Smooth muscle cell (in vitro differentiated cells): ENCODE measurements at regions not wholly inside any gene's neighbourhood (a gene's known extent, or its start where the extent isn't known, plus 50 kb on each side); places are given as distances from the start of the nearest gene placed in this dataset.

Source experiments
- DNase-seq: peaks from one replicate; lab custom pipeline; 2025; ENCODE audit not compliant: unreplicated experiment; lab: John Stamatoyannopoulos, UW
- H2AFZ ChIP-seq: fragments of 200-600 bp; sonication (generic); 2 replicates; pipeline ENCODE4 v1.6.0; 2016; ENCODE audit warnings: antibody characterized with exemption, low read depth, mild to moderate bottlenecking
- H3F3A ChIP-seq: fragments of 200-600 bp; sonication (generic); 2 replicates; pipeline ENCODE4 v1.6.0; 2017; ENCODE audit warnings: antibody characterized with exemption, low read depth
- H3K27ac ChIP-seq: fragments of 200-600 bp; sonication (generic); 2 replicates; pipeline ENCODE4 v1.5.1; 2016; ENCODE audit warnings: low read depth, mild to moderate bottlenecking
- H3K27me3 ChIP-seq: fragments of 200-600 bp; sonication (generic); 2 replicates; pipeline ENCODE4 v1.6.1; 2016; ENCODE audit warnings: low read depth, mild to moderate bottlenecking
- H3K36me3 ChIP-seq: fragments of 200-600 bp; sonication (generic); 2 replicates; pipeline ENCODE4 v1.5.1; 2016; ENCODE audit warnings: low read depth
- H3K4me1 ChIP-seq: fragments of 200-600 bp; sonication (generic); 2 replicates; pipeline ENCODE4 v1.5.1; 2016; ENCODE audit warnings: low read depth
- H3K4me2 ChIP-seq: fragments of 200-600 bp; sonication (generic); 2 replicates; pipeline ENCODE4 v1.6.0; 2016; ENCODE audit warnings: mild to moderate bottlenecking
- H3K4me3 ChIP-seq: fragments of 200-600 bp; sonication (generic); 2 replicates; pipeline ENCODE4 v1.5.1; 2016; ENCODE audit warnings: mild to moderate bottlenecking
- H3K79me2 ChIP-seq: fragments of 200-600 bp; sonication (generic); 2 replicates; pipeline ENCODE4 v1.6.0; 2016; ENCODE audit warnings: low read depth, mild to moderate bottlenecking
- H3K9ac ChIP-seq: fragments of 200-600 bp; sonication (generic); 2 replicates; pipeline ENCODE4 v1.6.0; 2016; ENCODE audit warnings: low read depth
- H3K9me3 ChIP-seq: fragments of 200-600 bp; sonication (generic); replicated peaks from 2 replicates; pipeline ENCODE4 v1.5.1; 2016; ENCODE audit warnings: low read depth
- H4K20me1 ChIP-seq: fragments of 200-600 bp; sonication (generic); 2 replicates; pipeline ENCODE4 v1.6.0; 2016; ENCODE audit warnings: low read depth
- WGBS: methylation state at CpG from one replicate; pipeline ENCODE4 v1.1.7; 2016; ENCODE audit warnings: low lambda C conversion rate; 5-methylcytosine and 5-hydroxymethylcytosine counted together
- TF ChIP-seq, protein P1 (sequence below): fragments of 200-600 bp; sonication (generic); IDR thresholded peaks from 2 replicates; pipeline ENCODE4 v1.5.1; 2017; ENCODE audit warnings: borderline replicate concordance, mild to moderate bottlenecking, antibody characterized with exemption; ENCODE audit not compliant: insufficient read depth, poor library complexity, severe bottlenecking

DNA sequence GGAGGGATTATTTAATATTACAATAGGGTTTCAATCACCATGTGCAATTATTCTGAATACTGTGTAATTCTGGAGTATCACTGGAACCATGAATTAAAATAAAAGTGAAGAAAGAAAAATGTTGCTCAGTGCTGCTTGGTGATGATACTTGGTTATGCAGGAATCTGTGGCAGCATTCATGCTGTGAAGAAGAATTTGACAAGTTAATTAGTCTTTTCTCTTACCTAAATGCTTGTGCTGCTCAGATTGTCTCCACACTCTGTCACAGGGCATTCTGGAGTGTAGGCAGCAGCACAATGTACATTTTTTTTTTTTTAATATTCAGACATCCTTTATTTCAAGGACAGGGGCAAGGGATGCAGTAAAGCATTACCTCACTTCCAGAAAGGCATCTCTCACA is 749.3 kb upstream of the CADM2 start:
- H3K4me1 ChIP-seq = no peaks in the 10 kb centered on the region
- H3K79me2 ChIP-seq = no peaks in the 10 kb centered on the region
- no peak overlapping the region for H3K27ac ChIP-seq
- no peaks in the 10 kb centered on the region for H4K20me1 ChIP-seq
- H3K36me3 ChIP-seq = no peaks in the 10 kb centered on the region
- H3K4me2 ChIP-seq = no peak overlapping the region
- H3F3A ChIP-seq = no peaks in the 10 kb centered on the region
- H3K9me3 ChIP-seq = no peaks in the 10 kb centered on the region
- H3K4me3 ChIP-seq = no peak overlapping the region
- TF ChIP-seq, protein P1, sequence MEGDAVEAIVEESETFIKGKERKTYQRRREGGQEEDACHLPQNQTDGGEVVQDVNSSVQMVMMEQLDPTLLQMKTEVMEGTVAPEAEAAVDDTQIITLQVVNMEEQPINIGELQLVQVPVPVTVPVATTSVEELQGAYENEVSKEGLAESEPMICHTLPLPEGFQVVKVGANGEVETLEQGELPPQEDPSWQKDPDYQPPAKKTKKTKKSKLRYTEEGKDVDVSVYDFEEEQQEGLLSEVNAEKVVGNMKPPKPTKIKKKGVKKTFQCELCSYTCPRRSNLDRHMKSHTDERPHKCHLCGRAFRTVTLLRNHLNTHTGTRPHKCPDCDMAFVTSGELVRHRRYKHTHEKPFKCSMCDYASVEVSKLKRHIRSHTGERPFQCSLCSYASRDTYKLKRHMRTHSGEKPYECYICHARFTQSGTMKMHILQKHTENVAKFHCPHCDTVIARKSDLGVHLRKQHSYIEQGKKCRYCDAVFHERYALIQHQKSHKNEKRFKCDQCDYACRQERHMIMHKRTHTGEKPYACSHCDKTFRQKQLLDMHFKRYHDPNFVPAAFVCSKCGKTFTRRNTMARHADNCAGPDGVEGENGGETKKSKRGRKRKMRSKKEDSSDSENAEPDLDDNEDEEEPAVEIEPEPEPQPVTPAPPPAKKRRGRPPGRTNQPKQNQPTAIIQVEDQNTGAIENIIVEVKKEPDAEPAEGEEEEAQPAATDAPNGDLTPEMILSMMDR = no peak
- DNase-seq = no peak
- H3K27me3 ChIP-seq = no peaks in the 10 kb centered on the region
- no peak overlapping the region for H2AFZ ChIP-seq
- H3K9ac ChIP-seq = no peak overlapping the region

- TF ChIP-seq, protein P1 = no peak
- Histone ChIP-seq H3F3A (no peaks in the 10 kb centered on the region), H3K4me3 (no peak overlapping the region), H3K27ac (no peak overlapping the region), H3K9me3 (peaks cover 4% of the 10 kb centered on the region), H3K4me1 (no peaks in the 10 kb centered on the region), H3K36me3 (no peaks in the 10 kb centered on the region), H3K4me2 (no peak overlapping the region), H3K27me3 (no peaks in the 10 kb centered on the region), H2AFZ (no peak overlapping the region), H3K9ac (no peak overlapping the region), H4K20me1 (no peaks in the 10 kb centered on the region), H3K79me2 (no peaks in the 10 kb centered on the region)
- DNase-seq = no peak
These were observed 735.3 kb upstream of the CADM2 start for GRCh38 chr3:84223512-84223911.

GRCh38 chr3:84224262-84224661 is 734.5 kb upstream of the CADM2 start:
- Histone ChIP-seq H3K4me3 (no peak overlapping the region), H3K9ac (no peak overlapping the region), H3K79me2 (no peaks in the 10 kb centered on the region), H3K9me3 (peaks cover 4% of the 10 kb centered on the region), H4K20me1 (no peaks in the 10 kb centered on the region), H3F3A (no peaks in the 10 kb centered on the region), H3K4me2 (no peak overlapping the region), H3K27me3 (no peaks in the 10 kb centered on the region), H3K4me1 (no peaks in the 10 kb centered on the region), H3K36me3 (no peaks in the 10 kb centered on the region), H2AFZ (no peak overlapping the region), H3K27ac (no peak overlapping the region)
- no peak for DNase-seq
- 89% methylated on average over 2 of the region's 2 CpGs for whole genome bisulfite sequencing
- TF ChIP-seq, protein P1 = no peak

DNA sequence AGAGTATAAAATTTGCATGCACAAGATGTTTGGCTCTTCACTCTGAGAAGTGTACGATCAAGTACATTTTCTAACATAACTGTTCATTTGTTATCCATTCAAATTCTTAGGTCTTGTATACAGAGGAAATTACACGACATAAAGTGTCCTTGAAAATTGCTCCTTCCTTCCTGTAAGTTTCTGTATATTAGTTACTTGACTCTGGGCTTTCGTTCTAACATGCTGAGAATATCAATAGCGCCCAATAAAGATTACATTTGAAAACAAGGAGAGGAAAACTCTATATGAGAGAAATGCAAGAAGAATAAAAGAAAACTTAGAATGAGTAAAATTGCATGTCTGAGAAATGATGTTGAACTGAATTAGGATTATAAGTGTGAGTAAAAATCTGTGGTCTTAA is 722.5 kb upstream of the CADM2 start:
- no peak for DNase-seq
- Histone ChIP-seq H3K4me2 (no peak overlapping the region), H3K4me1 (no peaks in the 10 kb centered on the region), H3K4me3 (no peak overlapping the region), H3K36me3 (no peaks in the 10 kb centered on the region), H3K27me3 (no peaks in the 10 kb centered on the region), H2AFZ (no peak overlapping the region), H3K27ac (no peak overlapping the region), H3K9me3 (no peaks in the 10 kb centered on the region), H3K79me2 (no peaks in the 10 kb centered on the region), H3F3A (no peaks in the 10 kb centered on the region), H4K20me1 (no peaks in the 10 kb centered on the region), H3K9ac (no peak overlapping the region)
- WGBS = 70% methylated on average over 4 of the region's 4 CpGs
- TF ChIP-seq, protein P1 = no peak
